Testis (tissue), 2 donors: ENCODE measurements at regions not wholly inside any gene's neighbourhood (a gene's known extent, or its start where the extent isn't known, plus 50 kb on each side); places are given as distances from the start of the nearest gene placed in this dataset.

Experiments
- POLR2A ChIP-seq: fragments of 450-650 bp; IDR thresholded peaks from one replicate; pipeline ENCODE4 v1.6.1; 2017; ENCODE audit warnings: antibody characterized with exemption, mild to moderate bottlenecking, moderate library complexity
- TF ChIP-seq, protein P1 (sequence below), 3 experiments: fragments of 450-650 bp in 2 of 3; fragments of 200-600 bp in 1 of 3; sonication (generic) in 1 of 3; IDR thresholded peaks; one replicate each; pipeline ENCODE4 v1.5.1; 2016 to 2019; ENCODE audit warnings: antibody characterized with exemption in 3 of 3, mild to moderate bottlenecking in 2 of 3, moderate library complexity in 1 of 3

DNA sequence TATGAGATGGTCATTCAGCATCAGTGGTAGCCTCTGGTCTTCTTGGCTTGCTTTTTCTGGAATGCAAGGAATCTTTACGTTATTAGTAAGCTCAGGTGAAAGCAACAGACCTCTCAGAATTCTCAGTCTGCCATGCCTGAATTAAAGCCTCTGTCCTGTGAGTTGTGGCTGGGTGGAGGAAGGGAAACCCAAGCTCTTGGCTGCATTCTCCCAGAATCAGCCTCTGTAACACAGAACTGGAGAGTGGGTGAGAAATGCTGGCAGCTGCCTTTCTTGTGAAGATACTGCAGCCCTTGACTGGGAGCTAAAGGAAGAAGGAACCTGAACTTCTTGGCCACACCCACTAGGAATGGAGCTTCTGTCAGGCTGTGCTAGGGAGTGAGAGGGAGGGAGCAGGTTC lies 505.8 kb downstream of the EPHA3 start:
- TF ChIP-seq, protein P1, sequence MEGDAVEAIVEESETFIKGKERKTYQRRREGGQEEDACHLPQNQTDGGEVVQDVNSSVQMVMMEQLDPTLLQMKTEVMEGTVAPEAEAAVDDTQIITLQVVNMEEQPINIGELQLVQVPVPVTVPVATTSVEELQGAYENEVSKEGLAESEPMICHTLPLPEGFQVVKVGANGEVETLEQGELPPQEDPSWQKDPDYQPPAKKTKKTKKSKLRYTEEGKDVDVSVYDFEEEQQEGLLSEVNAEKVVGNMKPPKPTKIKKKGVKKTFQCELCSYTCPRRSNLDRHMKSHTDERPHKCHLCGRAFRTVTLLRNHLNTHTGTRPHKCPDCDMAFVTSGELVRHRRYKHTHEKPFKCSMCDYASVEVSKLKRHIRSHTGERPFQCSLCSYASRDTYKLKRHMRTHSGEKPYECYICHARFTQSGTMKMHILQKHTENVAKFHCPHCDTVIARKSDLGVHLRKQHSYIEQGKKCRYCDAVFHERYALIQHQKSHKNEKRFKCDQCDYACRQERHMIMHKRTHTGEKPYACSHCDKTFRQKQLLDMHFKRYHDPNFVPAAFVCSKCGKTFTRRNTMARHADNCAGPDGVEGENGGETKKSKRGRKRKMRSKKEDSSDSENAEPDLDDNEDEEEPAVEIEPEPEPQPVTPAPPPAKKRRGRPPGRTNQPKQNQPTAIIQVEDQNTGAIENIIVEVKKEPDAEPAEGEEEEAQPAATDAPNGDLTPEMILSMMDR (IDR thresholded peaks at IDR 0.05) = no peak
- TF ChIP-seq POLR2A = no peak
